ENCODE measurements at regions not wholly inside any gene's neighbourhood (a gene's known extent, or its start where the extent isn't known, plus 50 kb on each side); places are given as distances from the start of the nearest gene placed in this dataset.

DNA sequence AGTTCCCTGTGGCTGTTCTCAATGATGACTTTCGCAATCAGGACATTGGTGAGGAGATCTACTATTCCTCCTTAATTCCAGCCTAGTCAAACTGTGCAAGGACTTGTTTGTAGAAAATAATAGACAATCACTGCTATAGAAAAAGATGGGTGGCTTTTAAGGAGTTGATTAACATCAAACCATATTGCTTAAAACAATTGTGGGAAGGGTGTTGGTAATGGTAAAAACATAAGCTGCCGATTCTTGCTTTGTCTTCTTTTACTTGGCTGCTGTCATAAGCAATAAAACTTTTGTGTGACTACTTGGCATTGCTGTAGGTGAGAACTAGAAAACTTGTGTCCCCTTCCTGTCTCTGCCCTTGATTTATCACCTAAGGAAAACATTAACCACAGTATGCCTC lies 561.2 kb upstream of the SEMA6A start:
- TF ChIP-seq, protein P1, sequence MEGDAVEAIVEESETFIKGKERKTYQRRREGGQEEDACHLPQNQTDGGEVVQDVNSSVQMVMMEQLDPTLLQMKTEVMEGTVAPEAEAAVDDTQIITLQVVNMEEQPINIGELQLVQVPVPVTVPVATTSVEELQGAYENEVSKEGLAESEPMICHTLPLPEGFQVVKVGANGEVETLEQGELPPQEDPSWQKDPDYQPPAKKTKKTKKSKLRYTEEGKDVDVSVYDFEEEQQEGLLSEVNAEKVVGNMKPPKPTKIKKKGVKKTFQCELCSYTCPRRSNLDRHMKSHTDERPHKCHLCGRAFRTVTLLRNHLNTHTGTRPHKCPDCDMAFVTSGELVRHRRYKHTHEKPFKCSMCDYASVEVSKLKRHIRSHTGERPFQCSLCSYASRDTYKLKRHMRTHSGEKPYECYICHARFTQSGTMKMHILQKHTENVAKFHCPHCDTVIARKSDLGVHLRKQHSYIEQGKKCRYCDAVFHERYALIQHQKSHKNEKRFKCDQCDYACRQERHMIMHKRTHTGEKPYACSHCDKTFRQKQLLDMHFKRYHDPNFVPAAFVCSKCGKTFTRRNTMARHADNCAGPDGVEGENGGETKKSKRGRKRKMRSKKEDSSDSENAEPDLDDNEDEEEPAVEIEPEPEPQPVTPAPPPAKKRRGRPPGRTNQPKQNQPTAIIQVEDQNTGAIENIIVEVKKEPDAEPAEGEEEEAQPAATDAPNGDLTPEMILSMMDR (IDR thresholded peaks at IDR 0.05; ENCODE audit: extremely low read depth in 1 of 2, insufficient read depth in 1 of 2, low read depth in 1 of 2, low read length in 2 of 2) = no peak
- TF ChIP-seq POLR2A (IDR thresholded peaks at IDR 0.05; ENCODE audit: low read depth, low read length) = no peak
- no peak for TF ChIP-seq MYC (IDR thresholded peaks at IDR 0.05; ENCODE audit: low read depth, low read length)
- no peak for TF ChIP-seq POLR2AphosphoS5 (IDR thresholded peaks at IDR 0.05; ENCODE audit: insufficient read depth, low read depth, low read length)
- TF ChIP-seq EZH2 (IDR thresholded peaks at IDR 0.05; ENCODE audit: borderline replicate concordance, low read depth, low read length, severe bottlenecking) = no peak
